ENCODE measurements at regions not wholly inside any gene's neighbourhood (a gene's known extent, or its start where the extent isn't known, plus 50 kb on each side); places are given as distances from the start of the nearest gene placed in this dataset.

- no peak for DNase-seq (ENCODE audit: low read depth in 2 of 2)
These were observed 1482.8 kb downstream of the EFNB2 start for GRCh38 chr13:105052711-105053110.

DNA sequence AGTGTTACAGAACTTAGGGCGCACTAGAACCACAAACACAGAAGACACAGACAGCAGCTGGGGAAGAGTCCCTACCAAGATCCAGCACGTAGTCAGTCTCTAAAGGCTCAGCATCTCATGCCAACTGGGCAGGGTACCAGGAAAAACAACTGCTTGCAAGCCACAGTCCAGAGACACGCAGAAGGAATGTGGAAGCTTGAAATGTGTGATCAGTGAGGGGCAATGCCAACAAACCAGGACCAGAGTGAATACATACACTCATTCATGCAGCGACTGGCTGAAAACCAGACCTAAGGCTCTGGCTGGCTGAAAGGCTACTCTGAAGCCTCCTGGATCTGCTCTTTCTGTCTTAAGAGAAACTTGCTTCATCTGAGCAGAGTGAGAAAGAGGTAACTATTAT lies 1484.8 kb downstream of the EFNB2 start:
- DNase-seq (ENCODE audit: low read depth in 2 of 2): no peak

- no peak for DNase-seq (ENCODE audit: low read depth in 2 of 2)
These were observed 1486.8 kb downstream of the EFNB2 start for GRCh38 chr13:105048677-105049076.

DNA sequence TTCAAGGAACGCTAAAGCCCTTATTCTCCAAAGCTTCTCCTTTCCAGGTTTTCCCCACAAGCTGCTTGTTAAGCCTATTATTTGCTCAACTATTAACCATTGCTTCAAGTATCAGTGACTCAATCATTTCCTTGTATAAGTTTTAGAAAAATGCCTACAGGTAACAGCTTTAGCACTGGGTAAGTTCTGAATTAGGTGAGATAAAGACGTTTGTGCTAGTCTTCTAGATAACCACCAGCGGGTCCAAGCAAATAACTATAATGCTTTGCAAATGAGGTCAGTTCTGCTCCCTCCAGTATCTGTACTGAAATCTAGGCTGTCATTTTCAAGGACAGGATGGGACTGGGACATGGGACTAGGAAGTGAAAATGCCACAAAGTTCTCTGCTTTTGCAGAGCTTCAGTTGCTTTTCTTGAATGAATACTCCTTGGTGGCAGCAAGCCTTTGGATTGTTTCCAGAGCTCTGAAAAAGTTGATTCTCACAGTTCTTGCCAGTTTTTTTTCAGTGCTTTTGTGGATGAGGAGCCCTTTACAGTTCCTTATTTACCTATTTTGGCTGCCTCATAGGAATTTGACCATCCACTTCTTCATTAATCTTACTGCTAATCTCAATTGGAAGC lies 1487.7 kb downstream of the EFNB2 start:
- no peak for DNase-seq (ENCODE audit: low read depth in 2 of 2)

DNA sequence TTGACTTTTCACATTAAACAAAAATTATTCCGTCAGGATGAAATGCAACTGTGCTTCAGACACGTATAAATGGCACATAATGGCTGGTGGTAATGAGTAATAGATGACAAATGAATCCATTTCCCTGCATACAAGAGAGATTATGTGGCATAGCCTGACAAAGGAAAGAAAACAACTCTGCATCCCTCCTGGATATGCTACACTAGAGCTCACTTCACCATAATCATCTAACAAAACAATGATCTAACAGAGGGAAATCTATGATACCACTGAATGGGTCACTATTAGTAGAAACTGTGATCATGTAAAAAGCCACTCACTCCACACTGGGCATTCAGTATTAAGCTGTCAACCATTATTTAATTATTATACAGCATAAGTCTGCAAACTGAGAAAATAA lies 1498.4 kb downstream of the EFNB2 start:
- no peak for DNase-seq (ENCODE audit: low read depth in 2 of 2)

GRCh38 chr13:105035092-105035491 lies 1500.4 kb downstream of the EFNB2 start:
- no peak for DNase-seq (ENCODE audit: low read depth in 2 of 2)

- no peak for DNase-seq (ENCODE audit: low read depth in 2 of 2)
These were observed 1501.5 kb downstream of the EFNB2 start for GRCh38 chr13:105033999-105034398.

- no peak for DNase-seq (ENCODE audit: low read depth in 2 of 2)
These were observed 1504.2 kb downstream of the EFNB2 start for GRCh38 chr13:105031306-105031705.

DNA sequence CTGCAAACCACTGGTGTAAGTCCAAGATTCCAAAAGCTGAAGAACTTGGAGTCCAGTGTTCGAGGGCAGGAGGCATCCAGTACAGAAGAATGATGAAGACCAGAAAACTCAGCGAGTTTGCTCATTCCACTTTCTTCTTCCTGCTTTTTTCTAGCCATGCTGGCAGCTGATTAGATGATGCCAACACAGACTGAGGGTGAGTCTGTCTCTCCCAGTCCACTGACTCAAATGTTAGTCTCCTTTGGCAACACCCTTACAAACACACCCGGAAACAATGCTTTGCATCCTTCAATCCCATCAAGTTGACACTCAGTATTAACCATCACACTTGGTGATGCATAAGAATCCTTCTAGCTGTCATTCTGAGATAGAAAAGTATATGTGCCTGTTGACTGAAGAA lies 1504.6 kb downstream of the EFNB2 start:
- no peak for DNase-seq (ENCODE audit: low read depth in 2 of 2)

- no peak for DNase-seq (ENCODE audit: low read depth in 2 of 2)
These were observed 1516.4 kb downstream of the EFNB2 start for GRCh38 chr13:105019073-105019472.

DNA sequence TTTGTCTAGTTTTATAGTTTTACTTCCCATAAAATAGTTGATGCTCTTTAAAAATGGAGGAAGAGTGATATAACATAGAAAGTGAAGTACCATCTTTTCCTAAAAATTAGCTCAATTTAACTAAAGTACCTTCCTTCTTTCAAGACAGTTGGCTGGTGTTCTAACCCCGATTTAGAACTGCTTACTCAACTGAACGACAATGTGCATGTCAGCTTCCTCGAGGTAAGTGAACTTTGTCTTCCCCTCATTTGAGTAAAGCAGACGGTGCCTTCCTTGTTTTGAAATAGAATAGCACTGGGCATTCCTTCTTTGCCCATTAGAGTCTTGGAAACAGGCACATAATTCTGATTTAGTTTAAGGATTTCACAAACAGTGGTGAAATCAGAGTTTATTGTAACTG lies 1519.2 kb downstream of the EFNB2 start:
- DNase-seq (ENCODE audit: low read depth in 2 of 2): no peak

- no peak for DNase-seq (ENCODE audit: low read depth in 2 of 2)
These were observed 1526.9 kb downstream of the EFNB2 start for GRCh38 chr13:105008604-105009003.

- no peak for DNase-seq (ENCODE audit: low read depth in 2 of 2)
These were observed 1528.2 kb downstream of the EFNB2 start for GRCh38 chr13:105007166-105007808.

GRCh38 chr13:104996022-104996421 lies 1539.4 kb downstream of the EFNB2 start:
- no peak for DNase-seq (ENCODE audit: low read depth in 2 of 2)

GRCh38 chr13:104993708-104994107 lies 1541.8 kb downstream of the EFNB2 start:
- DNase-seq (ENCODE audit: low read depth in 2 of 2): no peak

DNA sequence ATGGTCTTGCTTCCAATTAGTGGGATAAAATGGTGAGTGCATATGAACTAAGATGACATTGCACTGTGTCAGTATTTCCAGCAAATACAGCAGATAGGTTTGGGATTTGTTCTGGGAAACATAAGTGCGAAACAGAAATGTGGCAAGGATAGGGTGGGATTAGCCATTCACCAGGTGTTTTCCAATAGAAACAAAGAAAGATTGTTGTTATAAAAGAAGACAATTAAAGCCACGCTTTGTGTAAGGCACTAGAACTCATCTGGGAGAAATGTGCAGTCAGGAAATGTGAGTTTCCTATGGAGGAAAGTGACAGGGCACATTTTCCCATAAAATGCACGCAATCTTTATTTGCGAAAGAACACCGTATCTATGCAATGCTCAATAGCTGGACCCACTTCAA lies 1547.8 kb downstream of the EFNB2 start:
- no peak for DNase-seq (ENCODE audit: low read depth in 2 of 2)

DNA sequence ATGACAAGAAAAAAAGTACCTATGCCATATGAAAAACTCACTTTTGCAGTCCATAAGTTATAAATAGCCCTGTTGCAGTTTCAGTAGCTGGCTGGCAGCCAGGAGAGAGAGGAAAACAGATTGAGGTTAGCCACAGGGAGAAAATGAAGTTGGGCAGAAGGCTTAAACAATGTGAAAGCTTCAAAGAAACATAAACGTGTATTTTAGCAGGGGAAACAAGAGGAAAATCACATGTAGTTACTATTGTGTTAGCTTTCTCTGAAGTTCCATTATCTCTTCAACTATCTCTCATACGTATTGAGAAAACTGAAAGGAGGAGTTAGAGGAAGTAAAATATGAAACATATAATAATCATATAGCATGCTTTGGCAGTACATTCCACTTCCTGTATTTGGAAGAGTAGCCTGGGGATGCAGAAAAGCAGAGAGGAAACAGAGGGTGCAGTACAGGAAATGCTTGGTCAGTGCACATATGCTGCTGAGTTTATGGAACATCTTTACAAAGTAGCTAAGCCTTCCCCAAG lies 1551.1 kb downstream of the EFNB2 start:
- DNase-seq (ENCODE audit: low read depth in 2 of 2): no peak

DNA sequence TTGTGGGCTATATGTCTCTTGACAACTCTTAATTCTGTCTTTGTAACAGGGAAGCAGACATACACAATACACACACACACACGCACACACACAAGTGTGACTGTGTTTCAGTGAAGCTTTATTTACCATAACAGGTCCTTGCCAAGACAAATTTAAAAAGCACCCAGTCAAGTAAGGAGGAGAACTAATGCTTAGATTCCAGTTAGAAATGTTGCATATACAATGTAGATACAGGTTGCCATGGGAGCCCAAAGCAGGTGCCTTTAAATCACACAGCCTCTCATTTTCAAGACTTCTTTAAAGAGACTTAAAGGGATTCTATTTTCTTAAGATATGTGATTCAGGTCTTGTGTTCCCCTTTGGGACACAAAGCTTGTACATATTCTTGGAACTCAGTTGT lies 1551.9 kb downstream of the EFNB2 start:
- DNase-seq (ENCODE audit: low read depth in 2 of 2): no peak

DNA sequence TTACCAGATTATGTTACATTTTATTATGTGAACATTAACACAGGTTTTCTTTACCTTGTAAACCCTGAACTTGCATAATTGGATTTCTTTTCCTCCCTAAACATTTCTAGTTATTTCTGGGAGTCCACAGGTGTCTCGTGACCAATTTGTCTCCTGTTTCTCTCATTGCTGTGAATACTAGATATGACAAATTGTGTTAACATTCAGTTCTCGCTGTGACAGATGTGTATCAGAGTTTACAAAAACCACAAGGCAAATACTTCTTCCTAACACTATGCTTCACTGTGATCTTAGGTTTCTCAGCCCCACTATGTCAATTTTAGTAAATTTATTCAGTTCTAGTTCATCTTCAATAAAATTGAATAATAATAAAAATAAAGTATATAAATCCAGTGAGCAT lies 1554.9 kb downstream of the EFNB2 start:
- no peak for DNase-seq (ENCODE audit: low read depth in 2 of 2)

DNA sequence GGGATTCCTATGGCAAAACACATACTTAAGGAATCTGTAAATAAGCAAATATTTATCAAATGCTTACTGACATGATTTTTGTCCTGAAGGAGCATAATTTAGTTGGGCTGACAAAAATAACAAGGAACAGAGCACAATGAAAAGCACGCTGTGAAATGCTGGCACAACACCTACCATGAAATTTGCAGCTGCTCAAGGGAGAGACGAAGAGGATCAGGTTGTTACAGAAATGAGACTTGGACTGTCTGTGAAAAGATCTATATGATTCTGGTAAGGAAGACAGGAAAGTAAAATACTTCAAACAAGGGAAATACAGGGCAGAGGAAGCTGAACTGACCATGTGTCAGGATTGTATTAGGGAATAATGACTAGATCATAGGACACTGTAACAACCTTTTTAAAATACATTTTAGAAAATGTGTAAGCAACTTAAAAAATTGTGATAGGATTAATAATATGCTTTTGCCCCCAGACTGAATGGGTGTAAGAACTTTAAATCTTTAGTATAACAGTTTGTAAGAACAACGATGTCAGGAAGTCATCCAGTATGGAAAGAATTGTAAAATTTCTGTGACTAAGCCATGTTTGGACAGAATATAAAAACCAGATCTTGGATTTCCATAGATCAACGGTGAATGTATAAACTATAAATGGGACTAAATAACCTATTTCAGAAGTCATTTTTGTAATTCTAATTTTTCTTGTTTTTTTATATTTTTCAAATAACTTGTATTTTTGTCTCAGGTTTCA lies 1556.0 kb downstream of the EFNB2 start:
- no peak for DNase-seq (ENCODE audit: low read depth in 2 of 2)

- DNase-seq (ENCODE audit: low read depth in 2 of 2): no peak
These were observed 1558.5 kb downstream of the EFNB2 start for GRCh38 chr13:104976986-104977385.

- DNase-seq (ENCODE audit: low read depth in 2 of 2): no peak
These were observed 1560.2 kb downstream of the EFNB2 start for GRCh38 chr13:104975272-104975671.

DNA sequence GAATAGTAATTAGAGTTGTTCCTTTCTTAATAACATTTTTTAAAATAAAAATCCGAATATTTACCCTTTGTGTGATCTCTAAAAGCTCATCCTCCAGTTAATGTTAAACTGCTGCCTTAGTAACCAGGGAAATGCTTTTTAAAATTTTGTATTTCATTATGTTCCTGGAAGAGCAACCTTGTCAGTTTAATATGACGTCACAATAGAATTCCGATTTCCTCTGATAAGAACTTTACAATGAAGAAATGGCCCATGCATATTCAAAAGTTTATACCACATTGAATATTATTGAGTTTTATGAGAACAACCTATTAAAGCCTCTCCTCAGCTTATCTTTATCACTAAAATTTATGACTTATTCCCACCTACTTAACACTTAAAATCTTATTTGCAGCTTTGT lies 1566.6 kb downstream of the EFNB2 start:
- no peak for DNase-seq (ENCODE audit: low read depth in 2 of 2)
